Chondrocyte (in vitro differentiated cells): ENCODE measurements at regions not wholly inside any gene's neighbourhood (a gene's known extent, or its start where the extent isn't known, plus 50 kb on each side); places are given as distances from the start of the nearest gene placed in this dataset.

Experiments used
- DNase-seq: peaks from one replicate; pipeline ENCODE4 v3.0.0; 2021; ENCODE audit warnings: mixed read lengths, low spot score
- H3K27ac Mint-ChIP-seq: one replicate; pipeline ENCODE4 v1.8.0; 2021; ENCODE audit warnings: mild to moderate bottlenecking, moderate library complexity, mixed read lengths; ENCODE audit not compliant: unreplicated experiment
- H3K27me3 Mint-ChIP-seq: 2 replicates; pipeline ENCODE4 v1.8.0; 2021; ENCODE audit warnings: low read depth, mixed read lengths
- H3K36me3 Mint-ChIP-seq: 2 replicates; pipeline ENCODE4 v1.8.0; 2021; ENCODE audit warnings: low read depth, mixed read lengths
- H3K4me1 Mint-ChIP-seq: 2 replicates; pipeline ENCODE4 v1.8.0; 2021; ENCODE audit warnings: low read depth, mild to moderate bottlenecking, mixed read lengths
- H3K4me3 Mint-ChIP-seq: one replicate; pipeline ENCODE4 v1.8.0; 2021; ENCODE audit warnings: mild to moderate bottlenecking, moderate library complexity, mixed read lengths; ENCODE audit not compliant: unreplicated experiment
- H3K9me3 Mint-ChIP-seq: 2 replicates; pipeline ENCODE4 v1.8.0; 2021; ENCODE audit warnings: low read depth, mixed read lengths
- TF ChIP-seq, protein P1 (sequence below): fragments of 200-600 bp; sonication (generic); IDR thresholded peaks from 2 replicates; pipeline ENCODE4 v1.5.0; 2021; ENCODE audit warnings: antibody characterized with exemption, mild to moderate bottlenecking, moderate library complexity

DNA sequence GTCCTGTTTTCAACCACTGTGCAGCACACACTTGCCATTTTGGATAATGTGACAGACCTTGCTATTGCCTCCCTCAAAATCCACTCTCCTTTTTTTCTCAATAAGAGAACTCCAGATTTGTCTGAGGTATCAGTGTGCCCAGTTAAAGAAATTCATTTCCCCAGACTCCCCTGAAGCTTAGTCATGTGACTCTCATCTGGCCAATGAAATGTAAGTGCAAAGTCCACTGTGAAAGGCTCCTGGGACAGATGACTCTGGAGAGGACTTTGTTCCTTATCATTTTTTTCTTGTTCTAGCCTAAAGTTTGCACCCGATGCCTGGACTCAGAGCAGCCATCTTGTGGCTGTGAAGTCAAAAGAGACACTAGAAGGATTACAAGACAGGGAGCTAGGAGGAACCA is 268.6 kb upstream of the LRTM1 start:
- peaks cover 13% of the 10 kb centered on the region for H3K4me1 Mint-ChIP-seq
- TF ChIP-seq, protein P1, sequence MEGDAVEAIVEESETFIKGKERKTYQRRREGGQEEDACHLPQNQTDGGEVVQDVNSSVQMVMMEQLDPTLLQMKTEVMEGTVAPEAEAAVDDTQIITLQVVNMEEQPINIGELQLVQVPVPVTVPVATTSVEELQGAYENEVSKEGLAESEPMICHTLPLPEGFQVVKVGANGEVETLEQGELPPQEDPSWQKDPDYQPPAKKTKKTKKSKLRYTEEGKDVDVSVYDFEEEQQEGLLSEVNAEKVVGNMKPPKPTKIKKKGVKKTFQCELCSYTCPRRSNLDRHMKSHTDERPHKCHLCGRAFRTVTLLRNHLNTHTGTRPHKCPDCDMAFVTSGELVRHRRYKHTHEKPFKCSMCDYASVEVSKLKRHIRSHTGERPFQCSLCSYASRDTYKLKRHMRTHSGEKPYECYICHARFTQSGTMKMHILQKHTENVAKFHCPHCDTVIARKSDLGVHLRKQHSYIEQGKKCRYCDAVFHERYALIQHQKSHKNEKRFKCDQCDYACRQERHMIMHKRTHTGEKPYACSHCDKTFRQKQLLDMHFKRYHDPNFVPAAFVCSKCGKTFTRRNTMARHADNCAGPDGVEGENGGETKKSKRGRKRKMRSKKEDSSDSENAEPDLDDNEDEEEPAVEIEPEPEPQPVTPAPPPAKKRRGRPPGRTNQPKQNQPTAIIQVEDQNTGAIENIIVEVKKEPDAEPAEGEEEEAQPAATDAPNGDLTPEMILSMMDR, result no peak
- no peaks in the 10 kb centered on the region for H3K36me3 Mint-ChIP-seq
- peaks cover 6% of the 10 kb centered on the region for H3K9me3 Mint-ChIP-seq
- no peak overlapping the region for H3K27ac Mint-ChIP-seq
- no peak for DNase-seq
- no peaks in the 10 kb centered on the region for H3K27me3 Mint-ChIP-seq
- no peak overlapping the region for H3K4me3 Mint-ChIP-seq

DNA sequence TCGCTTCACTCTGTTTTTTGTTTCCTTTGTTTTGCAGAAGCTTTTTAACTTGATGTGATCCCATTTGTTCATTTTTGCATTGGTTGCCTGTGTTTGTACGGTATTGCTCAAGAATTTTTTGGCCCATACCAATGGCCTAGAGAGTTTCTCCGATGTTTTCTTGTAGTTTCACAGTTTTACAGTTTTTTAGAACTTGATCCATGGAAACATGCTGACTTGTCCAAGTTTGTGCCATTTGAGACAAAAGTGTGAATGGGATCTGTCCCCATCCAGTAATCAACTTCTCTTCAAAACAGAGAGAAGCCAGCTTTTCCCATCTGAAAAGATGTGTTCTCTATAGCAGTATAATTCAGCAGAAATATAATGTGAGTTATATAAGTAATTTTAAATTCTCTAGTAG is 266.5 kb upstream of the LRTM1 start:
- TF ChIP-seq, protein P1, result no peak
- Mint-ChIP-seq H3K4me1 (peaks cover 32% of the 10 kb centered on the region), H3K4me3 (no peak overlapping the region), H3K27ac (no peak overlapping the region), H3K9me3 (peaks cover 6% of the 10 kb centered on the region), H3K36me3 (no peaks in the 10 kb centered on the region), H3K27me3 (no peaks in the 10 kb centered on the region)
- no peak for DNase-seq

DNA sequence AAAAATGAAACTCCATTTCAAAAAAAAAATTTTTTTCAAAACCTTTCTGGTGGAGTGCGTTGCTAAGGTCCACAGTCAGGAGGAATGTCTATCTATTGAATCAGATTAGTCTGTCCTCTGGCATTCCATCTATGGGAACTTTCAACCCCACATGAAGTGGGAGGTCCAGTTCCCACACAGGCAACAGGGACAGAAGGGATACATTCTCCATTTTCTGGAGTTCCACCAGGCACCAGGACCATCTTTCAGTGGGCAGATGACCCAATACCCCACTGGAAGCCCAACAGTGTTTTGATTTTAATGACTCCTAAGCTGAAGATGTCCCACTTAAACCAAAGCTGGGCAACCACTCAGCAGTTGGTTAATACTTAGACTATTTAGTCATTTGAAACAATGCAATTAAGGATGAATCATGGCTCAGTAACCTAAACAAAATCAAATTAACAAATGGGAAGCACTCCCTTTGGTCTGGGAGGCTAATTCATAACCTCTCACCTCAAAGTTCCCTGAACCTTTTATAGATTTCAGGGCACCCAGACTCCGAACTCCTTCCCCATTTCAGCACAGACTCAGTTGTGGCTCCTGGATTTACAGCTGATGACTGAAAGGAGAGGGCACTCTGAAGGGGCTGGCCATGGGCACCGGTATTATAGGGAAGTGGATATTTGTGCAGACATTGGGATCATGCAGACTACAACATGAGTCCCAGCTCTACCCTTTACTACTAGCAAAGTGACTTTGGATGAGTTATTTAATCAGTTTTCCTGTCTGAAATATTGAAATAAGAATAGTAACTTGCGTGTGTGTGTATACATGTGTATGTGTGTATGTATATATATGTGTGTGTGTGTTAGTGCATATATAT is 264.3 kb upstream of the LRTM1 start:
- H3K4me1 Mint-ChIP-seq, result peaks cover 34% of the 10 kb centered on the region
- TF ChIP-seq, protein P1, result no peak
- no peak for DNase-seq
- peaks cover 8% of the 10 kb centered on the region for H3K9me3 Mint-ChIP-seq
- peaks cover 3% of the 10 kb centered on the region for H3K36me3 Mint-ChIP-seq
- H3K27me3 Mint-ChIP-seq, result no peaks in the 10 kb centered on the region
- H3K27ac Mint-ChIP-seq, result peak overlapping the region; percentile 86
- H3K4me3 Mint-ChIP-seq, result no peak overlapping the region

DNA sequence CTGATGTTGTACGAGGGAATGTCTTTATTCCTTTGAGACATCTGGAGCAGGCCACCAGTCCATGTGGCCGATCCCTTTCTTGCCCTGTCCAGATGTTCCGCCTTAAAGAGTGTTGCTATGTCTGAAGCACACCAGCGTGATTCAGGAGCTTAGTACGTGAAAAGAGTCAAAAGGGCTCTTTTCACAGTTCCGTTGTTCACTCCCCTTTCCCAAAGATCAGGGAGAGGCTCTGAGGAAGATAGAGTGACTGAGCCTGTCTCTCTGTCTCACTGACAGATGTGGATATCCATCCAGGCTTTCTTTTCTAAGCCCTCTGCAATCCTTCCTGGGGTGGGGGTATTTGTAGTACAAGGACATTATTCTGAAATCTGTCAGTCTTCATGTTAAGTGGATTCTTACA is 262.5 kb upstream of the LRTM1 start:
- DNase-seq, result no peak
- H3K27me3 Mint-ChIP-seq, result no peaks in the 10 kb centered on the region
- H3K4me3 Mint-ChIP-seq, result no peak overlapping the region
- peak overlapping the region; percentile 29 for H3K27ac Mint-ChIP-seq
- peaks cover 8% of the 10 kb centered on the region for H3K9me3 Mint-ChIP-seq
- TF ChIP-seq, protein P1, result no peak
- peaks cover 3% of the 10 kb centered on the region for H3K36me3 Mint-ChIP-seq
- H3K4me1 Mint-ChIP-seq, result peaks cover 34% of the 10 kb centered on the region

DNA sequence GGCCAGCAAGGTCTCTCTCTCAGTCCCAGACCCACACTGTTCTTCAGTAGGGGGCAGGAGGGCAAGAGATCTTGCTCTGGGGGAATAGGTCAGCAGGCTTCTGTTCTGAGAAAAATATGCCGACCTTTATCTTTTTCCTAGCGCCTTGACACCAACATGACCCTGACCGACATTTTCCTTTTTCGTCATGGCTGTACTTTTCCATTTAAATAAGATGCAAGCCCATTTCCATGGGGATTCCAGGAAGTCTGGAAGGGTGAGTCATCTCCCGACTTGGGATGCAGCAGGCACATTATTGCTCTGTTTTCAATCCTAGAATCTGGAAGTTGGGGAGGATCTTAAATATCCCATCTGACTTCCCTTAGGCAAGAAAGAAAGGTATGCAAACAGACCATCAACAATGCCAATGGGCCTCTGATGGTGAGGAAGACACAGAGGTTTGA is 261.5 kb upstream of the LRTM1 start:
- Mint-ChIP-seq H3K27ac (peak overlapping the region; percentile 72), H3K9me3 (peaks cover 8% of the 10 kb centered on the region)
- TF ChIP-seq, protein P1, result no peak

More for the DNA sequence above, 261.5 kb upstream of the LRTM1 start:
- Mint-ChIP-seq H3K36me3 (peaks cover 3% of the 10 kb centered on the region), H3K27me3 (no peaks in the 10 kb centered on the region), H3K4me3 (no peak overlapping the region), H3K4me1 (peaks cover 34% of the 10 kb centered on the region)
- DNase-seq, result no peak
